Glutamatergic neuron (in vitro differentiated cells): ENCODE measurements at regions not wholly inside any gene's neighbourhood (a gene's known extent, or its start where the extent isn't known, plus 50 kb on each side); places are given as distances from the start of the nearest gene placed in this dataset.

ENCODE experiments used
- DNase-seq: peaks from one replicate; pipeline ENCODE4 v3.0.0; 2022
- H3K27ac Mint-ChIP-seq: one replicate; pipeline ENCODE4 v1.8.0; 2020; ENCODE audit warnings: mild to moderate bottlenecking, mixed read lengths, inconsistent platforms; ENCODE audit not compliant: unreplicated experiment
- H3K27me3 Mint-ChIP-seq: one replicate; pipeline ENCODE4 v1.8.0; 2020; ENCODE audit warnings: mild to moderate bottlenecking, moderate library complexity, mixed read lengths, inconsistent platforms; ENCODE audit not compliant: unreplicated experiment
- H3K36me3 Mint-ChIP-seq: one replicate; pipeline ENCODE4 v1.8.0; 2020; ENCODE audit warnings: mild to moderate bottlenecking, mixed read lengths, inconsistent platforms; ENCODE audit not compliant: unreplicated experiment
- H3K4me1 Mint-ChIP-seq: one replicate; pipeline ENCODE4 v1.8.0; 2020; ENCODE audit warnings: mild to moderate bottlenecking, low read depth, mixed read lengths, inconsistent platforms; ENCODE audit not compliant: unreplicated experiment
- H3K4me3 Mint-ChIP-seq: one replicate; pipeline ENCODE4 v1.8.0; 2020; ENCODE audit warnings: mild to moderate bottlenecking, mixed read lengths, inconsistent platforms; ENCODE audit not compliant: unreplicated experiment
- H3K9me3 Mint-ChIP-seq: one replicate; pipeline ENCODE4 v1.8.0; 2020; ENCODE audit warnings: mild to moderate bottlenecking, moderate library complexity, mixed read lengths, inconsistent platforms; ENCODE audit not compliant: unreplicated experiment
- CTCF ChIP-seq: fragments of 200-600 bp; sonication (generic); IDR thresholded peaks from one replicate; pipeline ENCODE4 v1.5.0; 2021; ENCODE audit not compliant: partially characterized antibody, unreplicated experiment

- Mint-ChIP-seq H3K4me3 (no peak overlapping the region), H3K36me3 (peaks cover 15% of the 10 kb centered on the region), H3K27me3 (peaks cover 6% of the 10 kb centered on the region), H3K9me3 (peaks cover 6% of the 10 kb centered on the region), H3K4me1 (no peaks in the 10 kb centered on the region), H3K27ac (no peak overlapping the region)
- DNase-seq = no peak
- no peak for TF ChIP-seq CTCF
Measured at GRCh38 chr22:47798229-47798628, 1035.8 kb downstream of the TBC1D22A start.

DNA sequence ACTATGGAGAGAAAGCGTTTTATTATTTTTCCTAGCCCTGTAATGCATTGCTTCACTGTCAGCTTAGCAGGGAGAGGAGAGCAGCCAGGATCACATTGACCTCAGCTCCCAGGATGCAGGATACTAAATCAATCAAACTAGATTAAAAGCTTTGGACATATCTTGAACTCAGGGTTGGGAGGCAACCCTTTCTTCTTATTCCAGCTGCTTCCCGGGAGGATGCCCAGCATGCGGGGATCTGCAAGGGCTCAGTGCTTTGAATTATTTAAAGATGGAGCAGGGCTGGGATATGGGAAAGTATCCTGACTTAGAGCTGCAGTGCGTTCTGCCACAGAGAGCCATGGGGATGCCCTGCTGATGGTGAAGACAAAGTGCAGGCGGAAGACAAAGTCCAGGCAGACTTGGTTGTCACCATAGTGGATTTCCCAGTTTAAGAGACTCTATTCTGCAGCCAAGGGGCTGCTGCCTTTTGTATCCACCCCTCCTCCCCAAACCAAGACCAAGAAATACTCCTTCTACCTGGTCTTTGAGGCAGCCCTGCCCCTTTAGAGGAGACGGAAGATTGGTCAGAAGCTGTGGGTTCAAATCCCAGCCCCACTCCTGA is 1035.0 kb downstream of the TBC1D22A start:
- peaks cover 15% of the 10 kb centered on the region for H3K36me3 Mint-ChIP-seq
- peaks cover 6% of the 10 kb centered on the region for H3K27me3 Mint-ChIP-seq
- DNase-seq = no peak
- H3K4me3 Mint-ChIP-seq = no peak overlapping the region
- H3K9me3 Mint-ChIP-seq = peaks cover 6% of the 10 kb centered on the region
- no peak for TF ChIP-seq CTCF
- no peaks in the 10 kb centered on the region for H3K4me1 Mint-ChIP-seq
- no peak overlapping the region for H3K27ac Mint-ChIP-seq

GRCh38 chr22:47796128-47796908 is 1033.9 kb downstream of the TBC1D22A start:
- peaks cover 15% of the 10 kb centered on the region for H3K36me3 Mint-ChIP-seq
- H3K4me1 Mint-ChIP-seq = no peaks in the 10 kb centered on the region
- no peak for TF ChIP-seq CTCF
- H3K9me3 Mint-ChIP-seq = peaks cover 3% of the 10 kb centered on the region
- no peak overlapping the region for H3K4me3 Mint-ChIP-seq
- H3K27me3 Mint-ChIP-seq = peaks cover 6% of the 10 kb centered on the region
- no peak for DNase-seq
- no peak overlapping the region for H3K27ac Mint-ChIP-seq

- peaks cover 3% of the 10 kb centered on the region for H3K9me3 Mint-ChIP-seq
- no peak overlapping the region for H3K27ac Mint-ChIP-seq
- peaks cover 15% of the 10 kb centered on the region for H3K36me3 Mint-ChIP-seq
- peaks cover 6% of the 10 kb centered on the region for H3K27me3 Mint-ChIP-seq
- no peaks in the 10 kb centered on the region for H3K4me1 Mint-ChIP-seq
- TF ChIP-seq CTCF = no peak
- no peak for DNase-seq
- no peak overlapping the region for H3K4me3 Mint-ChIP-seq
Measured at GRCh38 chr22:47795477-47796127, 1033.2 kb downstream of the TBC1D22A start.

GRCh38 chr22:47794851-47795250 is 1032.4 kb downstream of the TBC1D22A start:
- no peak for TF ChIP-seq CTCF
- Mint-ChIP-seq H3K27ac (no peak overlapping the region), H3K4me3 (no peak overlapping the region), H3K9me3 (peaks cover 3% of the 10 kb centered on the region), H3K4me1 (no peaks in the 10 kb centered on the region), H3K36me3 (peaks cover 15% of the 10 kb centered on the region), H3K27me3 (peaks cover 6% of the 10 kb centered on the region)
- no peak for DNase-seq
